ENCODE measurements at regions not wholly inside any gene's neighbourhood (a gene's known extent, or its start where the extent isn't known, plus 50 kb on each side); places are given as distances from the start of the nearest gene placed in this dataset.

DNA sequence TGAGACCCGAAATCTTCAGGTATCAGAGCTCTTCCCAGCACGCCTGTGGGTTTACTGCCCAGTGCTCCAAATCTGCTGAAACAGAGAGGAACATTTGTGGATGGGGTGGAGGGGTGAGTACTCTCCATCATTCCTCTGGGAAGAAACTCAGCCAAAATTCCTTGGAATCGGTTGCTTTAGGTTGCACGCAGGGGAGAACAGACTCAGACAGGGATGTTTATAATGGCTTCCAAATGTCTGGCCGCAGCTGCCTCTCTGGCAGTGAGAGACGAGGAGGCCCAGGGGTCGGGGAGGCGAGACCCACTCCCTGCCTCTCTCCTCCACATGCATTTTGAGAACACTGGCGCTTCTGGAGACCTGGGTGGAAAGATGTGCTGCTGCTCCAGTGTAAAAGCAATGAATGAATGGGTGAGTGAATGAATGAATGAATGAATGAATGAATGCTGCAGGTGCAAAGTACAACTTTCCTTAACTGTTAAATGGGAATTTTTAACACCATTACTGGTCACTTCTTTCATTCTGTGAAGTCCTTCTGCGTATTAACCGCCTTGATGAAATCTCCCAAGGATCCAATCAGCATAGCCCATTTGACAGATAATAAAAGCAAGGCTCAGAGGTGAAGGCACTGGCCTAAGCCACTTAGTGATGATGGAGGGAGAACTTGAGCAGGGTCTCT, 437.4 kb downstream of the MIAT start:
- ChIA-PET POLR2A (no interaction called here), CTCF (no interaction called here)
- peaks cover 0 to 11% (median 0%) of the 10 kb centered on the region in 4 experiments for H3K27me3 ChIP-seq (replicated peaks in 1 of 4; ENCODE audit: control extremely low read depth in 1 of 4, control insufficient read depth in 3 of 4, insufficient read depth in 4 of 4, low read length in 3 of 4)
- H3K36me3 ChIP-seq (replicated peaks in 1 of 2; ENCODE audit: control extremely low read depth in 1 of 2, control insufficient read depth in 1 of 2, extremely low read depth in 1 of 2, insufficient read depth in 2 of 2, low read length in 1 of 2): no peaks in the 10 kb centered on the region
- H3K9me3 ChIP-seq (ENCODE audit: control extremely low read depth in 1 of 3, control insufficient read depth in 2 of 3, insufficient read depth in 1 of 3, low read length in 2 of 3): peaks cover 0 to 11% (median 0%) of the 10 kb centered on the region in 3 donors
- no peak for DNase-seq
- no peaks in the 10 kb centered on the region for H3K79me2 ChIP-seq (ENCODE audit: control insufficient read depth, insufficient read depth, low read length)
- TF ChIP-seq, protein P1, sequence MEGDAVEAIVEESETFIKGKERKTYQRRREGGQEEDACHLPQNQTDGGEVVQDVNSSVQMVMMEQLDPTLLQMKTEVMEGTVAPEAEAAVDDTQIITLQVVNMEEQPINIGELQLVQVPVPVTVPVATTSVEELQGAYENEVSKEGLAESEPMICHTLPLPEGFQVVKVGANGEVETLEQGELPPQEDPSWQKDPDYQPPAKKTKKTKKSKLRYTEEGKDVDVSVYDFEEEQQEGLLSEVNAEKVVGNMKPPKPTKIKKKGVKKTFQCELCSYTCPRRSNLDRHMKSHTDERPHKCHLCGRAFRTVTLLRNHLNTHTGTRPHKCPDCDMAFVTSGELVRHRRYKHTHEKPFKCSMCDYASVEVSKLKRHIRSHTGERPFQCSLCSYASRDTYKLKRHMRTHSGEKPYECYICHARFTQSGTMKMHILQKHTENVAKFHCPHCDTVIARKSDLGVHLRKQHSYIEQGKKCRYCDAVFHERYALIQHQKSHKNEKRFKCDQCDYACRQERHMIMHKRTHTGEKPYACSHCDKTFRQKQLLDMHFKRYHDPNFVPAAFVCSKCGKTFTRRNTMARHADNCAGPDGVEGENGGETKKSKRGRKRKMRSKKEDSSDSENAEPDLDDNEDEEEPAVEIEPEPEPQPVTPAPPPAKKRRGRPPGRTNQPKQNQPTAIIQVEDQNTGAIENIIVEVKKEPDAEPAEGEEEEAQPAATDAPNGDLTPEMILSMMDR (IDR thresholded peaks at IDR 0.05): no peak
- TF ChIP-seq EZH2 (IDR thresholded peaks at IDR 0.05; ENCODE audit: borderline replicate concordance, insufficient read depth, low read depth, low read length, poor library complexity, severe bottlenecking): no peak
- 94% methylated on average over 7 of the region's 11 CpGs for WGBS (ENCODE audit: insufficient coverage)
- no peaks in the 10 kb centered on the region for H3K9me3 Mint-ChIP-seq (ENCODE audit: insufficient read depth)
- H3K4me3 Mint-ChIP-seq: no peak overlapping the region
- H4K20me1 ChIP-seq (ENCODE audit: control insufficient read depth, insufficient read depth, low read length, poor library complexity, severe bottlenecking): no peaks in the 10 kb centered on the region
- H3K27ac ChIP-seq (ENCODE audit: low read length in 2 of 2): no peak overlapping the region
- no peak overlapping the region for H3K4me2 ChIP-seq (replicated peaks; ENCODE audit: low read depth, low read length, poor library complexity, severe bottlenecking)
- intact Hi-C loops (cut with micrococcal nuclease): no loop called here
- H3K27ac Mint-ChIP-seq: no peak overlapping the region
- H2AFZ ChIP-seq (ENCODE audit: insufficient read depth, low read depth, low read length, poor library complexity, severe bottlenecking): no peak overlapping the region
- ATAC-seq (ENCODE audit: low read depth): no peak
- no peak overlapping the region for H3K4me3 ChIP-seq (ENCODE audit: control extremely low read depth in 1 of 5, extremely low read depth in 1 of 5, insufficient read depth in 1 of 5, low read depth in 2 of 5, low read length in 4 of 5)
- H3K4me1 Mint-ChIP-seq: no peaks in the 10 kb centered on the region
- no peaks in the 10 kb centered on the region for H3K4me1 ChIP-seq (ENCODE audit: control insufficient read depth in 2 of 2, insufficient read depth in 2 of 2, low read length in 2 of 2)
- H3K27me3 Mint-ChIP-seq: peaks cover 12% of the 10 kb centered on the region
- H3K9ac ChIP-seq (ENCODE audit: low read length): no peak overlapping the region

DNA sequence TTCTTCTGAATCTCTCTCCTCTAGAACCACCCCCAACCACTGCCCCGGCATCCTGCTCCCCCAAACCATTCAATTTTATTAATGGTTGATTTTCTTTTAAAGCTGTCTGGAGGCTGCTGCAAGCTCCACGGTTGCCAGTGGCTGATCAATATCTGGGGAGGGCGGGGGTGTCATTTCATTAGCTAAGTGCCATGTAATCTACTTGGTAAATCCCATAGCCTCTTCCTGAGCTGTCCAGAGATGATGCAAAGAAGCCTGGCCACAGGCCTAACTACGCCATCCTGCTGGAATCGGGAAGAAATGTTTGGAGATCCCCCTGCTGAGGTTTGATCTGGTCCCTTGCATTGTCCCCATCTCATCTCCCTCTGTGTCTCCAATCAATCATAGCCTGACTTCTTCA, 440.1 kb downstream of the MIAT start:
- Mint-ChIP-seq H3K4me1 (no peaks in the 10 kb centered on the region), H3K4me3 (no peak overlapping the region), H3K27ac (no peak overlapping the region), H3K9me3 (ENCODE audit: insufficient read depth) (no peaks in the 10 kb centered on the region), H3K27me3 (peaks cover 33% of the 10 kb centered on the region)
- TF ChIP-seq, protein P1 (IDR thresholded peaks at IDR 0.05): no peak
- TF ChIP-seq EZH2 (IDR thresholded peaks at IDR 0.05; ENCODE audit: borderline replicate concordance, insufficient read depth, low read depth, low read length, poor library complexity, severe bottlenecking): no peak
- no peak overlapping the region for H3K4me2 ChIP-seq (replicated peaks; ENCODE audit: low read depth, low read length, poor library complexity, severe bottlenecking)
- no peak overlapping the region for H3K27ac ChIP-seq (ENCODE audit: low read length in 2 of 2)
- H3K36me3 ChIP-seq (replicated peaks in 1 of 2; ENCODE audit: control extremely low read depth in 1 of 2, control insufficient read depth in 1 of 2, extremely low read depth in 1 of 2, insufficient read depth in 2 of 2, low read length in 1 of 2): no peaks in the 10 kb centered on the region
- no peak overlapping the region for H3K9ac ChIP-seq (ENCODE audit: low read length)
- H3K4me3 ChIP-seq (ENCODE audit: control extremely low read depth in 1 of 5, extremely low read depth in 1 of 5, insufficient read depth in 1 of 5, low read depth in 2 of 5, low read length in 4 of 5): no peak overlapping the region
- ATAC-seq (ENCODE audit: low read depth) (no peak), DNase-seq (no peak)
- WGBS (ENCODE audit: insufficient coverage): 62% methylated on average over 4 of the region's 5 CpGs
- POLR2A ChIA-PET: no interaction called here
- no peaks in the 10 kb centered on the region for H4K20me1 ChIP-seq (ENCODE audit: control insufficient read depth, insufficient read depth, low read length, poor library complexity, severe bottlenecking)
- H3K79me2 ChIP-seq (ENCODE audit: control insufficient read depth, insufficient read depth, low read length): no peaks in the 10 kb centered on the region
- intact Hi-C loops (cut with micrococcal nuclease): no loop called here
- no peak overlapping the region for H2AFZ ChIP-seq (ENCODE audit: insufficient read depth, low read depth, low read length, poor library complexity, severe bottlenecking)
- CTCF ChIA-PET: no interaction called here
- H3K9me3 ChIP-seq (ENCODE audit: control extremely low read depth in 1 of 3, control insufficient read depth in 2 of 3, insufficient read depth in 1 of 3, low read length in 2 of 3): peaks cover 0 to 3% (median 0%) of the 10 kb centered on the region in 3 donors
- peaks cover 0 to 14% (median 5%) of the 10 kb centered on the region in 4 experiments for H3K27me3 ChIP-seq (replicated peaks in 1 of 4; ENCODE audit: control extremely low read depth in 1 of 4, control insufficient read depth in 3 of 4, insufficient read depth in 4 of 4, low read length in 3 of 4)
- H3K4me1 ChIP-seq (ENCODE audit: control insufficient read depth in 2 of 2, insufficient read depth in 2 of 2, low read length in 2 of 2): no peaks in the 10 kb centered on the region
